ENCODE measurements at regions not wholly inside any gene's neighbourhood (a gene's known extent, or its start where the extent isn't known, plus 50 kb on each side); places are given as distances from the start of the nearest gene placed in this dataset.

GRCh38 chr2:15840969-15841368 is 99.4 kb upstream of the MYCN start:
- no peak for TF ChIP-seq E2F6 (IDR thresholded peaks at IDR 0.05; ENCODE audit: borderline replicate concordance, low read depth)
- no peak for TF ChIP-seq EHMT2 (IDR thresholded peaks at IDR 0.05; ENCODE audit: low read depth)
- TF ChIP-seq POLR2A (IDR thresholded peaks at IDR 0.05; ENCODE audit: low read length), result no peak
- no peak for TF ChIP-seq CTCF (IDR thresholded peaks at IDR 0.05)
- no peak for TF ChIP-seq RAD21 (conservative IDR thresholded peaks at IDR 0.05 in 1 of 2, IDR thresholded peaks at IDR 0.05 in 1 of 2)
- no peak for TF ChIP-seq CHD4 (IDR thresholded peaks at IDR 0.05; ENCODE audit: borderline replicate concordance)
- TF ChIP-seq REST (IDR thresholded peaks at IDR 0.05), result no peak
- no peak for TF ChIP-seq CBX2 (IDR thresholded peaks at IDR 0.05; ENCODE audit: borderline replicate concordance, low read depth)
- TF ChIP-seq SMC3 (IDR thresholded peaks at IDR 0.05), result no peak

Measured in A549 (cell line).